Activated CD4-positive, alpha-beta T cell treated with anti-CD3 and anti-CD28 coated beads, Interleukin-2, amount 50 U/mL, for 16 hours (primary cell): ENCODE measurements at regions not wholly inside any gene's neighbourhood (a gene's known extent, or its start where the extent isn't known, plus 50 kb on each side); places are given as distances from the start of the nearest gene placed in this dataset.
"Not testable (repeated sequence)": the region's sequence is repeated elsewhere in the genome, so short reads cannot be mapped to it uniquely, and the experiment has no call there.

Experiments
- DNase-seq: peaks from one replicate; pipeline ENCODE4 v3.0.0-alpha.2; 2020

DNA sequence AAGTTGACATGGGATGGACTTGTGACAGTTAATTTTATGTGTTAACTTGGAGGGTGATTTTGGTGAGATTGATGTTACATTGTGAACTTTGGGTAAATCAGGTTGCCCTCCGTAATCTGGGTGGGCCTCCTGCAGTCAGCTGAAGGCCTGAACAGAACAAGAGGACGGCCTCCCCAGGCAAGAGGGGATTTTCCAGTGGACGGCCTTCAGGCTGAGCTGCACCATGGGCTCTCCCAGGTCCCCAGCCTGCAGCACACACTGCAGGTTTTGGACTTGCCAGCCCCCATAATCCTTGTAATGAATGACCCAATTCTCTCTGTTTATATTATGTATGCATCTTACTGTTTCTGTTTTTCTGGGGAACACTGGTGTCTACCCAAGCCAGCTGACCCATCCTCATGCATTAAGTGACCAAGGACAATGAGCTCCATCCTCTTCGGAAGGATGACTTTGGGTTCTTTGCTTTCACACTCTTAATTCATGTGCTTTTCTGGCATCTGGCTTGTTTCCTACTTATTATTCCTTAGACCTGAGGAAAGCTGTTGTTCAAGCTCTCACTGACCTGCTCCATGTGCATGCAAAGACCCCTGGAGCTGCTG, 64.2 kb downstream of the DACT2 start:
- no peak for DNase-seq

DNA sequence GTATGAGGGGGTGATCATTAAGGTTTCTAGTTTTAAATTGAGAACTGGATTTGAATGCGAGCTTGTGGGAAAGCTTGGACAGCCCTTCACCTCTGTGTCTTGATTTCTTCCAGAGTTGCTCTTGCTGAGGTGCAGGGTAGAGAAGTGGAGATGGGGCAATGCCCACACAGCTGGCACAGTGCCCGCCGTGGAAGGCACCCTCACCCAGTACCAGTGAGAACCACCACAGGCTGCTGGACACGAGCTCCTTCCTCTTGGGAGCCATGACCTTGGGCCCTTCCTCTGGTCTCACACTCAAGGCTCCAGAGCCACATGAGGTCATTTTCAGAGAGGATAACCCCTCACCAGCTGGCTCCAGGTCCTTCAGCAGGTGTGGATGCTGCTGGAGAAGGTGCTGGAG, 67.3 kb downstream of the DACT2 start:
- DNase-seq: no peak

GRCh38 chr6:168250250-168250649, 69.3 kb downstream of the DACT2 start:
- DNase-seq: no peak

DNA sequence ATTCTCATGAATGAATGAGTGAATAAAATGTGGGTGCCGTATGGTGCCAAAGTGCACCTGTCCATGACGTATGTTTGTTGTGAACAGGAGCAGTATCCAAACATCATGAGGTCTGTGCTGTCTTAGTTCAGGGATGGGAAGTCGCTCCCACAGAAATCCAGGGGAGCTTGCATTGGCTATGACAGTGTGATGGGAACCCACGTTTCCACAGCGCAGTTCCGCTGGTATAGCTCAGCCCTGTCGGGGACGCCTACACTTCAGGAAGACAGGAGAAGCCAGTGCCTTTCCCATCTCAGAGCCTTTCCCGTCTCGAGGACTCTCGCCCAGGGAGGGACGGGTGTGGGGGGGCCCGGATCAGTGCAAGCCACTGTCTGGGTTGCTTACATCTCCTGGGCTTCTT, 69.8 kb downstream of the DACT2 start:
- DNase-seq: no peak

GRCh38 chr6:168248148-168248620, 71.4 kb downstream of the DACT2 start:
- DNase-seq: no peak

GRCh38 chr6:168247443-168248147, 72.0 kb downstream of the DACT2 start:
- no peak for DNase-seq

DNA sequence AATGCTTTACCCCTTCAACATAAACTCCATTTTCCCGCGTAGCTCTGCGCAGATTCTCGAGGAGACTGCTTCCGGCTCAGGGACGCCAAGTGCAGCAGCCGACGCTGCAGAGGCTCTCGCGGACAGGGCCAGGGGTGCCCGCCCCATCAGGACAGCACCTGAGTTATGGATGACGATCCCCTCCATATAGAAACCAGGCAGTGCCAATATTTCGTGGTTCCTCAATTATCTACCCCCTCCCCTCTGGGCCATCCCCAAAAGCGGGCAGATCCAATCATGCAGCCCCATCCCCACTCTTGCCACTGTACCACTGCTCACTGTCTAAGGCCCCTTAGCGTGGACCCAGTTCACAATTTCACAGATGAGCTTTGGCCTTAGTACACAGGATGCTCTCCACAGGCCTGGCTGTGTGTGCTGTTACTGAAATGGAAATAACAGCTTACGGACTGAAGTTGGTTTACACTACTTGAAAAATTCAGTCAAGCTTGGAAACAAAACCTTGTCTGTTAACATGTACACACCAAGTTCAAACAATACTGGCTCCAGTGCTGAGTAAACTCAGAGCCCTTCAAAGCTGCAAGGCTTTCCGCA, 74.5 kb downstream of the DACT2 start:
- DNase-seq: no peak

DNA sequence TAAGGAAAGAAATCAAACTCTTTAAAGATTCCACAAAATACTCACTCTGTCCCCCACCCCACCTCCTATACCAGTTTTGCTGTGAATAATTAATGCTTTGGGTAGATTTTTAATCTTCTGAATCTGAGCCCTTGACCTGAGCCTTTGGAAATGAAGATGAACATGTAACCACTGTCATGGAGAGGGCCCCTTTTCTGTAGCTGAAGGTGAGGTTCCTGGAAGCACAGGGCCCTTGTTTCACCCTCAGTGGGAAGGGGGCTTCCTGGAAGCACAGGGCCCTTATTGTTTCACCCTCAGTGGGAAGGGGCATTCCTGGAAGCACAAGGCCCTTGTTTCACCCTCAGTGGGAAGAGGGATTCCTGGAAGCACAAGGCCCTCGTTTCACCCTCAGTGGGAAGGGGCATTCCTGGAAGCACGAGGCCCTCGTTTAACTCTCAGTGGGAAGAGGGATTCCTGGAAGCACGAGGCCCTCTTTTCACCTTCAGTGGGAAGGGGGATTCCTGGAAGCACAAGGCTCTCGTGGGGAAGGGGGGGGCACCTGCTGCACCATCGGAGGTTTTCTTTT, 75.7 kb downstream of the DACT2 start:
- DNase-seq: peak; percentile 14

- DNase-seq: no peak
Observed at GRCh38 chr6:168242940-168243225, 76.7 kb downstream of the DACT2 start.

DNA sequence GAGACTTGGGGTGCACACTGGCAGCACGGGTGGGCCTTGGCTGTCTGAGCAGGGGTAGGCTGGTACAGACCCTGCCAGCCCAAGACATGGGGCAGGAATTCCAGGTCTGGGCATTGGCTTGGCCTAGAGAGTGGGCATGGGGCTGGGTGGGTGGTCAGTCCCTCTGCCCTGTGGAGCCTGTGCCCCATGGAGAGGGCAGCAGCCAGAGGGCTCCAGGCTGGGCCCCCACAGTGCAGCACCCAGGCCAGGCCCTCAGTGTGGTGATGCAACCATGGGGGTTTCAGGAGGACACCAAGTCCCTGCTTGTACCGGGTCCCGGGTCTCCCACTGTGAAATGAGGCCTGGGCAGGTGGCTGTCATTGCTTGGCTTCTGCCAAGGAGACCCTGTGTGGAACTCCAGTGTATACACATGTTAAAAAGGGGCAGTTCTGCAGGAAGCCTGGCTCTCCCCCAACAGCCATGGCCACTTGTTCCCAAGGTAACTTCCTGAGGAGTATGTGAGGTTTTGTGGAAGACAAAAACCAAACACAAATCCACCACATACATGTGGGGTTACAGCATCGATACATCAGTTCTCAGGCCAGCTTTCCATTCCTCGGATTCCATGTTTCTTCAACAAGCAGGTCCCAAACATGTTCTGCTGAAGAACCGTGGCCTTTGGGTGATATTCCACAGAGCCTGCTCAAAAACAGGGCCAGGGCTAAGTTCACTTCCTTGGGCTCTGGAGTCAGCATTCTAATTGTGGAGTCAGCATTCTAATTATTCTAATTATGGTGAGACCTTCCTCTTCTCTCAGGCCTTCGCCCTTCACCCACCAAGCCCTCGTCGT, 77.3 kb downstream of the DACT2 start:
- DNase-seq: no peak

GRCh38 chr6:168240160-168240559, 79.4 kb downstream of the DACT2 start:
- DNase-seq: no peak

- no peak for DNase-seq
Observed at GRCh38 chr6:168239044-168239773, 80.4 kb downstream of the DACT2 start.

GRCh38 chr6:168238159-168238909, 81.2 kb downstream of the DACT2 start:
- DNase-seq: peak; percentile 37

- DNase-seq: not testable (repeated sequence)
Observed at GRCh38 chr6:168233875-168234213, 85.7 kb downstream of the DACT2 start.

DNA sequence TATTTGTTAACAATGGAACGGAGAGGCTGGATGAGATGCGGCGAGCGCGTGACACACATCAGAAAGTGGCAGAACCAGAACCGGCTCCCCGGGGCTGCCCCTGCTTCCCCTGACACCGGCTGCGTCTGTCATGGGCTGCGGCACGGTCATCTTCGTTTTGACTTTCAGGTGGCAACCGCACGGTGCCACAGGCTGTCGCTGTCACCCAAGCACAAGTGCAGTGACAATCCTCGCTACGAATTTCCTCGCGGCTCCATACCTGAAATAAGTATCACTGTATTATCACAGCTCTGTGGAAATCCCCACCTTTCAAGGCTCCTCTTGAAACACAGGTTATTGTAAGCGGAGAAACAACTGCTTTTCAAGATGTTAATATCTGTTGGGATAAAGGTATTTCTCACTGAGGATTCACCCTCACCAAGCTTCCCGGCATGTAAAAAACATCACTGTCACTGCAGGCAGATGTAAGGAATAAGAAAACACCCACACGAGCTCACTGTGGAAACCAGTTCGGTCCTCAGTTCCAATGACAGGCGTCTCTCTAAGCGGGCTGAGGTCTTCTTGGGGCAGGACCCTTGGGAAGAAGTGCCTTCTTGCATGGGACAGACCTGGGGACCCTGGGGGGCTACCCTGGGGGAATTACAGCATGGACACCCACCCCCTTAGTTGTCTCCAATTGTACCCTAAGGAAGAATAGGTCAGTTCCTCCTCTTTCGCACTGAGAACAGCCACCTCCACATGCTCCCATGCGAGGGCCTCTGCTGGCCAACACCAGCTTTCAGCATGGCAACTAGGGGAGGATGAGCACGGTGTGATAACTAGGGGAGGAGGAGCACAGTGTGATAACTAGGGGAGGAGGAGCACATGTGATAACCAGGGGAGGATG, 86.3 kb downstream of the DACT2 start:
- DNase-seq: no peak

DNA sequence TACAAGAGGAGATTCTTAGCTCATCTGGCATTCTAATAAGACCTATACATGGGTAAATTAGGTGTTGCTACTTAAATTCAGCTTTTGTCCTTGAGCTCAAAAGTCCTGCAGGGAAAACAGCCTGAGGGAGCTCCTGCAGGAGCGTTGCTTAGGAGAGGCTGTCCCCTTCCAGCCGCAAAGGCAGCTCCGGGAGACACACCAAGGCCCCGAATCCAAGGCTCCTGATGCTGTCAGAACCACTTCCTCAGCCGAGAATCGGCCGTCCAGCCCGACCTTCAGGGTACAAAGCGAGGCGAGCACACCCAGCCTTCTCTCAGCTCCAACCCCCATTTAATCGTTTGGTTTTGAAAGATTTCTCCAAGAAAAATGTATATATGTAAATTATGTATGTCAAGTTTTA, 87.0 kb downstream of the DACT2 start:
- no peak for DNase-seq

DNA sequence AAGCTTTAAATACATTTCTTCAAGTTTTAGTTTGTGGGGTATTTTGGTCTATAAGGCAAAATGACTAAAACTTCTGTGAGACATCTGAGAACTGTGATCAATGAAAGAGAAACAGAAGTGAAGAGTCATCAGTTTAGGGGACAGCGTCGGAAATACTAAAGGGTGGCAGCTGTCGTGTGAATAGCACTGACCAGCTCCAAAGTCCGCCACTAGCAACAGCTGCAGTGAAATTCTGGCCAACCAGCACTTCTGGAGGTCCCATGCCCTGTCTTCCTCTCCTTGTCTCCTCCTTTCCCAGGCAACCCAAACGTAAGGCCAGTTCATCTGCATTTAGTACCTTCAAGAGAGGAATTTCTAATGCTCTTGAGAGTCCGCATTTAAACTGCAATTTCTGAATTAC, 87.5 kb downstream of the DACT2 start:
- DNase-seq: no peak

DNA sequence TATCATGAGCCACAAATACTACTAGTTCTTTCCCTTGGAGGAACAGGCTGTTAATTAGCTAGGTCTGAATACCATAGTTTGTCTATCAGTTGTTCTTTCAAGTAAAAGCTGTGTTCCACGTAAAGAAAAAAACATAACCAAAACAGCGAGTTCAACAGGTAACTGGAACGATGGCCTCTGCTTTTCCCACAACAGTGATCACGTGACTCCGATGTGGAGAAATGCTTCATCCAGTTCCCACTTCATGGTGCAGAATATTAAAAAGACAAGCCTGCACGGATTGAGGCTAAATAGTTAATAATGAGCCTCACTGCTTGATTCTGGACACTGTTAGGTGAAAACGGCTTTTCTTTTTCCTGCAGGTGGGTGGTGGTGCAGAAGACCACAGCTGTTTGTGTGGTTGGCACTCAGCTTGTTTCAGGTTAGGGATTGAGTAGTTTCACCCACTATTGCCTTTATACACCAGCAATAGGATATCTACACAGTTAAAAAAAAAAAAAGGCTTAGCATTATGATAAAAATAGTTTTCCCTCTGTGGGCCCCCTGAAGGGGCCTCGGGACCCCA, 88.1 kb downstream of the DACT2 start:
- no peak for DNase-seq

DNA sequence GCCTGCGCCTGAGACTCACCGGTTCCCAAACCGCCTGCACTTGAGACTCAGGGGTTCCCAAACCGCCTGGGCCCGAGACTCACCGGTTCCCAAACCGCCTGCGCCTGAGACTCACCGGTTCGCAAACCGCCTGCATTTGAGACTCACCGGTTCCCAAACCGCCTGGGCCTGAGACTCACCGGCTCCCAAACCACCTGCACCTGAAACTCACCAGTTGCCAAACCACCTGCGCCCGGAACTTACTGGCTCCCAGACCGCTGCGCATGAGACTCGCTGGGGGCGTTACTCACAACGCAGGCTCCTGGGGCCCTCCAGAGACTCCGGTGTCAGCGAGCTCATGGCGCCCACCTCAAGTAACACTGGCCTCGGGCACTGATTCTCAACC, 90.2 kb downstream of the DACT2 start:
- DNase-seq: no peak

DNA sequence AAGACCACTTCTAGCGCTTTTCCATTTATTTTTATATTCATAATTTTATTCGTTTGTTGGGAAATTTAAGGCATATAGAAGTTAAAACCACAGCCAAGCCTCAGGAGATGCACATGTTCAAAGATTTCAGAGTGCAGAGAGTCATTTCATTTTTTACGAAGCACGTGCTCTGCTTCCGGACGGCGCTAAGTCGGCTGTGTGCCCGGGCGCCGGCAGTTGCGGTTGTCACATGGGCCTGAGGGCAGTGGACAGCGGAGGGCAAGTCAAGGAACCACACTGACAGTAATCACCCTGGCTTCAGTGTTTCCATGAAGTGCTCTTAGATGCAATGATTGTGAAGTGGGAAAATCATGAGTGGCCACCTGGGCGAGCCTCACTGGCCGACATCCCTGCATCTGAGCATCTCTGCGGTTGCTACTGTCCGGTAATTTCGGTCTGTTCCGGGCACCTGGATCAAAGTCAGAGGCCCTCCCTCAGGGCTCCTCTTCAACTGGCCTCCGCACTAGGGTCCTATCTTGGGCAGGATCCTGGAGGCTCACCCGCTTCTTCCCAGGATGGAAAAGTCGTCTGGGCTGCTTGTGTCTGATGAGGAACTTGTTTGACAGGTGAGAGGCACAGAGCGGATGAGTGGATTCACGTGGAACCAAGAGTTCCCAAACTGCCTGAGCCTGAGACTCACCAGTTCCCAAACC, 90.8 kb downstream of the DACT2 start:
- DNase-seq: no peak
